Transverse colon (tissue), 3 donors: ENCODE measurements at regions not wholly inside any gene's neighbourhood (a gene's known extent, or its start where the extent isn't known, plus 50 kb on each side); places are given as distances from the start of the nearest gene placed in this dataset.

Source experiments
- CTCF ChIP-seq, 5 experiments: fragments of 200-600 bp in 3 of 5; fragments of 450-650 bp in 2 of 5; sonication (generic) in 3 of 5; IDR thresholded peaks; 1 replicate in 2 of 5; 2 replicates in 3 of 5; pipeline ENCODE4 v1.5.1; 2016 to 2017; ENCODE audit warnings: antibody characterized with exemption in 5 of 5, inconsistent platforms in 3 of 5, mild to moderate bottlenecking in 2 of 5, moderate library complexity in 1 of 5
- EP300 ChIP-seq: sonication (generic); formaldehyde crosslinking; IDR thresholded peaks from one replicate; pipeline ENCODE4 v1.6.1; 2017; ENCODE audit warnings: antibody characterized with exemption, low read depth
- POLR2A ChIP-seq: fragments of 450-650 bp; IDR thresholded peaks from one replicate; pipeline ENCODE4 v1.6.1; 2016; ENCODE audit warnings: antibody characterized with exemption, mild to moderate bottlenecking, moderate library complexity

- TF ChIP-seq CTCF (IDR thresholded peaks at IDR 0.05): no peak
- TF ChIP-seq EP300: no peak
- TF ChIP-seq POLR2A: no peak
These were observed 94.4 kb downstream of the MIS18A start for GRCh38 chr21:32184485-32184884.
